ENCODE measurements at regions not wholly inside any gene's neighbourhood (a gene's known extent, or its start where the extent isn't known, plus 50 kb on each side); places are given as distances from the start of the nearest gene placed in this dataset.

DNA sequence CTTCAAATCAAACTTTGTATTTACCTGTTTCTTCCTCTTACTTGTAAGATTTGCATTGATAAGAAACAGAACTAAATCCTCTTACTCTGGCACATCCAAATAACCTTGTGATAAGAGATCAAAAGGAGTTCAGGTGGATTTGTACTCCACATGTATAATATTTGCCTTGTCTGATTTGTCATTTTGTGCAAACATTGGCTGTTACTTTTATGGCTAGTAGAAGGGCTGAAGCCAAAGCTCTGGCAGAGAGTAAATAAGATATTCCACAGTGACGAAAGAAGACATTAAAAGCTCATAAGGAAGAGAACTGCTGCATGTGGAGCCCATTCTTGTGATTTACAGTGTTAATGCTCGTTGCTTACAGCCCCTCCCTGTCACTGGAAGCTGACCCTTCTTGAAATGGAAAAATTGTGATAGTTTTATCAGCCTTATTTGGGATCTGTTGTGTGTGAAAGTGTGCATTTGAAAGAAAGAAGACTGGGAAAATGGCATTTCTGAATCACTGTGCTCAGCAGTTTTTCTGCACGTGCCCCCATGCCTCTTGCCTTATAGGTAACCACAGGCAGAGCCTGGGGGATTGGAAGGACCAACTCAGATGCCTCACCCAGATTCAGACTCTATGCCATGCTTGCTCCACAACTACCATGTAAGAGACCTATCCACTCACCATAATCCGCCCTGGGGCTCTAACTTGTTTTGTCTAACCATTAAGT lies 68.2 kb downstream of the OXGR1 start (continued):
- TF ChIP-seq, protein P1, sequence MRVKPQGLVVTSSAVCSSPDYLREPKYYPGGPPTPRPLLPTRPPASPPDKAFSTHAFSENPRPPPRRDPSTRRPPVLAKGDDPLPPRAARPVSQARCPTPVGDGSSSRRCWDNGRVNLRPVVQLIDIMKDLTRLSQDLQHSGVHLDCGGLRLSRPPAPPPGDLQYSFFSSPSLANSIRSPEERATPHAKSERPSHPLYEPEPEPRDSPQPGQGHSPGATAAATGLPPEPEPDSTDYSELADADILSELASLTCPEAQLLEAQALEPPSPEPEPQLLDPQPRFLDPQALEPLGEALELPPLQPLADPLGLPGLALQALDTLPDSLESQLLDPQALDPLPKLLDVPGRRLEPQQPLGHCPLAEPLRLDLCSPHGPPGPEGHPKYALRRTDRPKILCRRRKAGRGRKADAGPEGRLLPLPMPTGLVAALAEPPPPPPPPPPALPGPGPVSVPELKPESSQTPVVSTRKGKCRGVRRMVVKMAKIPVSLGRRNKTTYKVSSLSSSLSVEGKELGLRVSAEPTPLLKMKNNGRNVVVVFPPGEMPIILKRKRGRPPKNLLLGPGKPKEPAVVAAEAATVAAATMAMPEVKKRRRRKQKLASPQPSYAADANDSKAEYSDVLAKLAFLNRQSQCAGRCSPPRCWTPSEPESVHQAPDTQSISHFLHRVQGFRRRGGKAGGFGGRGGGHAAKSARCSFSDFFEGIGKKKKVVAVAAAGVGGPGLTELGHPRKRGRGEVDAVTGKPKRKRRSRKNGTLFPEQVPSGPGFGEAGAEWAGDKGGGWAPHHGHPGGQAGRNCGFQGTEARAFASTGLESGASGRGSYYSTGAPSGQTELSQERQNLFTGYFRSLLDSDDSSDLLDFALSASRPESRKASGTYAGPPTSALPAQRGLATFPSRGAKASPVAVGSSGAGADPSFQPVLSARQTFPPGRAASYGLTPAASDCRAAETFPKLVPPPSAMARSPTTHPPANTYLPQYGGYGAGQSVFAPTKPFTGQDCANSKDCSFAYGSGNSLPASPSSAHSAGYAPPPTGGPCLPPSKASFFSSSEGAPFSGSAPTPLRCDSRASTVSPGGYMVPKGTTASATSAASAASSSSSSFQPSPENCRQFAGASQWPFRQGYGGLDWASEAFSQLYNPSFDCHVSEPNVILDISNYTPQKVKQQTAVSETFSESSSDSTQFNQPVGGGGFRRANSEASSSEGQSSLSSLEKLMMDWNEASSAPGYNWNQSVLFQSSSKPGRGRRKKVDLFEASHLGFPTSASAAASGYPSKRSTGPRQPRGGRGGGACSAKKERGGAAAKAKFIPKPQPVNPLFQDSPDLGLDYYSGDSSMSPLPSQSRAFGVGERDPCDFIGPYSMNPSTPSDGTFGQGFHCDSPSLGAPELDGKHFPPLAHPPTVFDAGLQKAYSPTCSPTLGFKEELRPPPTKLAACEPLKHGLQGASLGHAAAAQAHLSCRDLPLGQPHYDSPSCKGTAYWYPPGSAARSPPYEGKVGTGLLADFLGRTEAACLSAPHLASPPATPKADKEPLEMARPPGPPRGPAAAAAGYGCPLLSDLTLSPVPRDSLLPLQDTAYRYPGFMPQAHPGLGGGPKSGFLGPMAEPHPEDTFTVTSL (CRISPR knock-in tag; IDR thresholded peaks at IDR 0.05; ENCODE audit: borderline replicate concordance) = peak; percentile 81; the same call in 1 of the 2 replicates
- TF ChIP-seq TGIF2 (CRISPR knock-in tag; IDR thresholded peaks at IDR 0.05) = no peak
- TF ChIP-seq MED1 (CRISPR knock-in tag; IDR thresholded peaks at IDR 0.05) = 0 out of 2 replicates have a peak, but pooled peaks have one; percentile 39
- peak; percentile 60; the same call in 1 of the 2 replicates for TF ChIP-seq SIX1 (CRISPR knock-in tag; IDR thresholded peaks at IDR 0.05; ENCODE audit: borderline replicate concordance)
- TF ChIP-seq, protein P2, sequence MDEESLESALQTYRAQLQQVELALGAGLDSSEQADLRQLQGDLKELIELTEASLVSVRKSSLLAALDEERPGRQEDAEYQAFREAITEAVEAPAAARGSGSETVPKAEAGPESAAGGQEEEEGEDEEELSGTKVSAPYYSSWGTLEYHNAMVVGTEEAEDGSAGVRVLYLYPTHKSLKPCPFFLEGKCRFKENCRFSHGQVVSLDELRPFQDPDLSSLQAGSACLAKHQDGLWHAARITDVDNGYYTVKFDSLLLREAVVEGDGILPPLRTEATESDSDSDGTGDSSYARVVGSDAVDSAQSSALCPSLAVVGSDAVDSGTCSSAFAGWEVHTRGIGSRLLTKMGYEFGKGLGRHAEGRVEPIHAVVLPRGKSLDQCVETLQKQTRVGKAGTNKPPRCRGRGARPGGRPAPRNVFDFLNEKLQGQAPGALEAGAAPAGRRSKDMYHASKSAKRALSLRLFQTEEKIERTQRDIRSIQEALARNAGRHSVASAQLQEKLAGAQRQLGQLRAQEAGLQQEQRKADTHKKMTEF (CRISPR knock-in tag; IDR thresholded peaks at IDR 0.05) = peak; percentile 64
- no peak for TF ChIP-seq RNF2 (conservative IDR thresholded peaks at IDR 0.05; ENCODE audit: low read depth)
- TF ChIP-seq MIXL1 (CRISPR knock-in tag; IDR thresholded peaks at IDR 0.05) = peak; percentile 73
- TF ChIP-seq HMGA1 (CRISPR knock-in tag; conservative IDR thresholded peaks at IDR 0.05) = no peak
- peak; percentile 74; the same call in 1 of the 2 replicates for TF ChIP-seq TBX3 (IDR thresholded peaks at IDR 0.05; ENCODE audit: borderline replicate concordance)
- TF ChIP-seq, protein P3, sequence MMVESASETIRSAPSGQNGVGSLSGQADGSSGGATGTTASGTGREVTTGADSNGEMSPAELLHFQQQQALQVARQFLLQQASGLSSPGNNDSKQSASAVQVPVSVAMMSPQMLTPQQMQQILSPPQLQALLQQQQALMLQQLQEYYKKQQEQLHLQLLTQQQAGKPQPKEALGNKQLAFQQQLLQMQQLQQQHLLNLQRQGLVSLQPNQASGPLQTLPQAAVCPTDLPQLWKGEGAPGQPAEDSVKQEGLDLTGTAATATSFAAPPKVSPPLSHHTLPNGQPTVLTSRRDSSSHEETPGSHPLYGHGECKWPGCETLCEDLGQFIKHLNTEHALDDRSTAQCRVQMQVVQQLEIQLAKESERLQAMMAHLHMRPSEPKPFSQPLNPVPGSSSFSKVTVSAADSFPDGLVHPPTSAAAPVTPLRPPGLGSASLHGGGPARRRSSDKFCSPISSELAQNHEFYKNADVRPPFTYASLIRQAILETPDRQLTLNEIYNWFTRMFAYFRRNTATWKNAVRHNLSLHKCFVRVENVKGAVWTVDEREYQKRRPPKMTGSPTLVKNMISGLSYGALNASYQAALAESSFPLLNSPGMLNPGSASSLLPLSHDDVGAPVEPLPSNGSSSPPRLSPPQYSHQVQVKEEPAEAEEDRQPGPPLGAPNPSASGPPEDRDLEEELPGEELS (CRISPR knock-in tag; IDR thresholded peaks at IDR 0.05) = peak; percentile 80
- TF ChIP-seq, protein P4, sequence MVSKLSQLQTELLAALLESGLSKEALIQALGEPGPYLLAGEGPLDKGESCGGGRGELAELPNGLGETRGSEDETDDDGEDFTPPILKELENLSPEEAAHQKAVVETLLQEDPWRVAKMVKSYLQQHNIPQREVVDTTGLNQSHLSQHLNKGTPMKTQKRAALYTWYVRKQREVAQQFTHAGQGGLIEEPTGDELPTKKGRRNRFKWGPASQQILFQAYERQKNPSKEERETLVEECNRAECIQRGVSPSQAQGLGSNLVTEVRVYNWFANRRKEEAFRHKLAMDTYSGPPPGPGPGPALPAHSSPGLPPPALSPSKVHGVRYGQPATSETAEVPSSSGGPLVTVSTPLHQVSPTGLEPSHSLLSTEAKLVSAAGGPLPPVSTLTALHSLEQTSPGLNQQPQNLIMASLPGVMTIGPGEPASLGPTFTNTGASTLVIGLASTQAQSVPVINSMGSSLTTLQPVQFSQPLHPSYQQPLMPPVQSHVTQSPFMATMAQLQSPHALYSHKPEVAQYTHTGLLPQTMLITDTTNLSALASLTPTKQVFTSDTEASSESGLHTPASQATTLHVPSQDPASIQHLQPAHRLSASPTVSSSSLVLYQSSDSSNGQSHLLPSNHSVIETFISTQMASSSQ (IDR thresholded peaks at IDR 0.05; ENCODE audit: low read depth) = no peak
- TF ChIP-seq, protein P4 (CRISPR knock-in tag; IDR thresholded peaks at IDR 0.05; ENCODE audit: borderline replicate concordance) = peak; percentile 28; the same call in 1 of the 2 replicates
- peak; percentile 60 for TF ChIP-seq HDAC1 (CRISPR knock-in tag; IDR thresholded peaks at IDR 0.05)
- no peak for TF ChIP-seq ZNF850 (CRISPR knock-in tag; conservative IDR thresholded peaks at IDR 0.05)
- peak; percentile 32; the same call in 1 of the 2 replicates for TF ChIP-seq FOXK1 (CRISPR knock-in tag; IDR thresholded peaks at IDR 0.05; ENCODE audit: borderline replicate concordance, low read depth)
- TF ChIP-seq FOSL1 (CRISPR knock-in tag; IDR thresholded peaks at IDR 0.05; ENCODE audit: borderline replicate concordance) = peak; percentile 36; the same call in 1 of the 2 replicates
